ENCODE measurements at regions not wholly inside any gene's neighbourhood (a gene's known extent, or its start where the extent isn't known, plus 50 kb on each side); places are given as distances from the start of the nearest gene placed in this dataset.

DNA sequence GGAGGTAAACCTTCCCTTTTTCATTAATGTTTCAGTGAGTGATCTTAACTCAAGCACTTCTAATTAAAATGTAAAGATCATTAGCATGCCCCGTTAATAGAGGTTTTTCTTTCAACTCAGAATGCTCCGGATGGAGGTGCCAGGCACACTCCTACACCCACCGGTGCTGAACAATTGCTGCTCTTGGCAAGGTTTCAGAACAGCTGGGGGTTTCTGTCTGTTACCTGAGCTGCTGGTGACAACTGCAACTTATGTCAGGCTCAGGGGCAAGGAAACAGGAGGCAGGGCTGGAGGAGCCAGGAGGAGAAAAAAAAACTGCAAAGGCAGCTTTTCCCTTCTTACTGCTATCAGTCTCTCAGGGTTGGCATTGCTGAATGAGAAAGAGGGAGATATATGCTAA lies 250.1 kb downstream of the DIPK2A start:
- Histone ChIP-seq H3K4me3 (no peak overlapping the region), H3K36me3 (ENCODE audit: insufficient read depth in 1 of 2, low read depth in 1 of 2) (no peaks in the 10 kb centered on the region), H3K4me1 (no peaks in the 10 kb centered on the region), H3K9me3 (no peaks in the 10 kb centered on the region), H3K27ac (no peak overlapping the region), H3K27me3 (ENCODE audit: insufficient read depth in 3 of 3, low read length in 2 of 3) (no peaks in the 10 kb centered on the region)
- ATAC-seq (no peak), DNase-seq (no peak)
- intact Hi-C loops (cut with DNase I) = no loop called here
- TF ChIP-seq, protein P1, sequence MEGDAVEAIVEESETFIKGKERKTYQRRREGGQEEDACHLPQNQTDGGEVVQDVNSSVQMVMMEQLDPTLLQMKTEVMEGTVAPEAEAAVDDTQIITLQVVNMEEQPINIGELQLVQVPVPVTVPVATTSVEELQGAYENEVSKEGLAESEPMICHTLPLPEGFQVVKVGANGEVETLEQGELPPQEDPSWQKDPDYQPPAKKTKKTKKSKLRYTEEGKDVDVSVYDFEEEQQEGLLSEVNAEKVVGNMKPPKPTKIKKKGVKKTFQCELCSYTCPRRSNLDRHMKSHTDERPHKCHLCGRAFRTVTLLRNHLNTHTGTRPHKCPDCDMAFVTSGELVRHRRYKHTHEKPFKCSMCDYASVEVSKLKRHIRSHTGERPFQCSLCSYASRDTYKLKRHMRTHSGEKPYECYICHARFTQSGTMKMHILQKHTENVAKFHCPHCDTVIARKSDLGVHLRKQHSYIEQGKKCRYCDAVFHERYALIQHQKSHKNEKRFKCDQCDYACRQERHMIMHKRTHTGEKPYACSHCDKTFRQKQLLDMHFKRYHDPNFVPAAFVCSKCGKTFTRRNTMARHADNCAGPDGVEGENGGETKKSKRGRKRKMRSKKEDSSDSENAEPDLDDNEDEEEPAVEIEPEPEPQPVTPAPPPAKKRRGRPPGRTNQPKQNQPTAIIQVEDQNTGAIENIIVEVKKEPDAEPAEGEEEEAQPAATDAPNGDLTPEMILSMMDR (IDR thresholded peaks at IDR 0.05) = no peak
- WGBS, 3 donors = 15 to 17% (median 16%) methylated on average over 3 of the region's 3 CpGs

GRCh38 chr3:144229330-144229729 lies 257.7 kb downstream of the DIPK2A start:
- intact Hi-C loops (cut with DNase I) = no loop called here
- Histone ChIP-seq H3K36me3 (ENCODE audit: insufficient read depth in 1 of 2, low read depth in 1 of 2) (no peaks in the 10 kb centered on the region), H3K27me3 (ENCODE audit: insufficient read depth in 3 of 3, low read length in 2 of 3) (no peaks in the 10 kb centered on the region), H3K4me3 (no peak overlapping the region), H3K4me1 (no peaks in the 10 kb centered on the region), H3K27ac (no peak overlapping the region), H3K9me3 (no peaks in the 10 kb centered on the region)
- TF ChIP-seq, protein P1 (IDR thresholded peaks at IDR 0.05) = no peak
- DNase-seq = no peak
- 54 to 68% (median 60%) methylated on average over 1 of the region's 1 CpG for WGBS, 3 donors
- ATAC-seq = no peak

DNA sequence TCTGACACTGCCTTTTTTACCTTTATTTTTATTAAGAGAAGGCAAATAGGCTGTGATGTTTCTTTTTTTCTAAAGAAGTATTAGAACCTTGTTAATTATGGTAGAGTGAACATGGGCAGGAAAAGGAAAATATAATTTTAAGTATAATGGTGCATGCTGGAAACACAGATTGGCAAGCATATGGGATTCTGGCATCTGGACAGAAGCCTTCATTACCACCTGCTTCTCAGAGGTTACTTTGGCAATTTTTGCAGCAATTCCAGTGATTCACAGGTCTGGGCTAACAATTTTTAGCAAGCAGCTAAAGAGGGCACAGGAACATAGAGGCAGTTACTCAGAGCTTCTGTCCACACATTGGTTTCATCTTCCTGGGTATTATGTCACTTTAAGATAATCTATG lies 258.3 kb downstream of the DIPK2A start:
- no peaks in the 10 kb centered on the region for H3K27me3 ChIP-seq (ENCODE audit: insufficient read depth in 3 of 3, low read length in 2 of 3)
- H3K36me3 ChIP-seq (ENCODE audit: insufficient read depth in 1 of 2, low read depth in 1 of 2) = no peaks in the 10 kb centered on the region
- H3K4me1 ChIP-seq = no peaks in the 10 kb centered on the region
- H3K4me3 ChIP-seq = no peak overlapping the region
- intact Hi-C loops (cut with DNase I) = no loop called here
- no peak overlapping the region for H3K27ac ChIP-seq
- DNase-seq = no peak
- TF ChIP-seq, protein P1 (IDR thresholded peaks at IDR 0.05) = no peak
- ATAC-seq = no peak
- H3K9me3 ChIP-seq = no peaks in the 10 kb centered on the region

DNA sequence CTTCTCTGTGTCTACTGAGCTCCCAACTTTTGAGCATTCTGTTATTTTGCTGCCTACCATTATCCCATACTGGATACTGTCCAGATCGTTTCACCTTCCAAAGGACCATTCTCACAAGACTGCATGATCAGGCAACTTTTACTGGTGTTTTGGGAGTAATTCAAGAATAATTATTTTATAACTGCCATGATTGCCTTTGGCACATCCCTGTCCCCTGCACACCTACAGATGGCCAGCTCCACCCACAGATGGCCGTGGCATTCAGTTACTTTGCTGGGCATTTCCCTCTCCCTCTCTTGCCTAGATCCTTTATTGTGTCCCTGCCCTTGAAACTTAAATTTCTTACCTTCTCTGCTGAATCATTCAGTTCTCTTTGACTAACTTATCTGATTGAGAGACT lies 263.9 kb downstream of the DIPK2A start:
- WGBS, 3 donors = 62 to 79% (median 75%) methylated on average over 2 of the region's 2 CpGs
- no peak for DNase-seq
- H3K36me3 ChIP-seq (ENCODE audit: insufficient read depth in 1 of 2, low read depth in 1 of 2) = no peaks in the 10 kb centered on the region
- no peak overlapping the region for H3K4me3 ChIP-seq
- intact Hi-C loops (cut with DNase I) = no loop called here
- H3K4me1 ChIP-seq = no peaks in the 10 kb centered on the region
- no peak for ATAC-seq
- H3K27ac ChIP-seq = no peak overlapping the region
- TF ChIP-seq, protein P1 (IDR thresholded peaks at IDR 0.05) = no peak
- no peaks in the 10 kb centered on the region for H3K9me3 ChIP-seq
- no peaks in the 10 kb centered on the region for H3K27me3 ChIP-seq (ENCODE audit: insufficient read depth in 3 of 3, low read length in 2 of 3)

DNA sequence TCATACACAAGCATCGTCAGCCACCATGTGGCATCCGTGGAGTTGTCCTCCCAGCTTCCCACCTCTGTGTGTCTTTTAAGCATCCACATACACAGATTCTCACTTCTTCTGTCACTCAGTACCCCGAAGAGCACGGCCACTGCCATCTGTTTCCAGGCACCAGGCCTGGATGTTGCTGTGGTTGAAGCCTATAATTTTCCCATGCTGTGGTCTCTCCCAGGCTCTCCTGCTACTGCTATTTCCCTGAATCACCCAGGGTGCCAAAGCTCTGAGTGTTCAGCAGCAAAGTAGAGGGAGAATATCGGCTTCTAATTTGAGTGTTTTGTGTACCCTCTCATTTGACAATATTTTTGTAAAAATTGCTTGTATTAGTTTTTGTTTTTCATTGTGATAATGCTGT lies 265.7 kb downstream of the DIPK2A start:
- intact Hi-C loops (cut with DNase I) = no loop called here
- H3K4me1 ChIP-seq = no peaks in the 10 kb centered on the region
- no peak for DNase-seq
- WGBS, 3 donors = 84 to 91% (median 90%) methylated on average over 5 of the region's 5 CpGs
- H3K4me3 ChIP-seq = no peak overlapping the region
- H3K36me3 ChIP-seq (ENCODE audit: insufficient read depth in 1 of 2, low read depth in 1 of 2) = no peaks in the 10 kb centered on the region
- no peak for ATAC-seq
- H3K27me3 ChIP-seq (ENCODE audit: insufficient read depth in 3 of 3, low read length in 2 of 3) = no peaks in the 10 kb centered on the region
- no peak overlapping the region for H3K27ac ChIP-seq
- no peaks in the 10 kb centered on the region for H3K9me3 ChIP-seq
- TF ChIP-seq, protein P1 (IDR thresholded peaks at IDR 0.05) = no peak
